ENCODE measurements at regions not wholly inside any gene's neighbourhood (a gene's known extent, or its start where the extent isn't known, plus 50 kb on each side); places are given as distances from the start of the nearest gene placed in this dataset.

GRCh38 chr7:81533426-81533825 is 236.4 kb downstream of the HGF start:
- H3K36me3 ChIP-seq = no peaks in the 10 kb centered on the region
- H3K27ac ChIP-seq = no peak overlapping the region
- no peak for TF ChIP-seq CTCF (IDR thresholded peaks at IDR 0.05)
- no peaks in the 10 kb centered on the region for H3K27me3 ChIP-seq
- no peak overlapping the region for H3K4me3 ChIP-seq
- H3K9me3 ChIP-seq = no peaks in the 10 kb centered on the region
- no peak overlapping the region for H3K9ac ChIP-seq (ENCODE audit: low read depth in 2 of 2, low read length in 2 of 2)
- H3K4me1 ChIP-seq = no peaks in the 10 kb centered on the region
- no peak for DNase-seq
- intact Hi-C loops (cut with DNase I) = no loop called here

GRCh38 chr7:81529785-81530184 is 240.1 kb downstream of the HGF start:
- H3K36me3 ChIP-seq = no peaks in the 10 kb centered on the region
- no peaks in the 10 kb centered on the region for H3K4me1 ChIP-seq
- no peak for TF ChIP-seq CTCF (IDR thresholded peaks at IDR 0.05)
- H3K27me3 ChIP-seq = no peaks in the 10 kb centered on the region
- no peak for DNase-seq
- intact Hi-C loops (cut with DNase I) = no loop called here
- no peak overlapping the region for H3K9ac ChIP-seq (ENCODE audit: low read depth in 2 of 2, low read length in 2 of 2)
- no peaks in the 10 kb centered on the region for H3K9me3 ChIP-seq
- H3K27ac ChIP-seq = no peak overlapping the region
- no peak overlapping the region for H3K4me3 ChIP-seq

- no peaks in the 10 kb centered on the region for H3K4me1 ChIP-seq
- no peaks in the 10 kb centered on the region for H3K27me3 ChIP-seq
- H3K9me3 ChIP-seq = no peaks in the 10 kb centered on the region
- no peak overlapping the region for H3K27ac ChIP-seq
- TF ChIP-seq CTCF (IDR thresholded peaks at IDR 0.05) = no peak
- H3K36me3 ChIP-seq = no peaks in the 10 kb centered on the region
- intact Hi-C loops (cut with DNase I) = no loop called here
- no peak overlapping the region for H3K4me3 ChIP-seq
- DNase-seq = no peak
- H3K9ac ChIP-seq (ENCODE audit: low read depth in 2 of 2, low read length in 2 of 2) = no peak overlapping the region
Measured at GRCh38 chr7:81527651-81528050, 242.2 kb downstream of the HGF start.

GRCh38 chr7:81526971-81527370 is 242.9 kb downstream of the HGF start:
- intact Hi-C loops (cut with DNase I) = no loop called here
- DNase-seq = no peak
- no peak for TF ChIP-seq CTCF (IDR thresholded peaks at IDR 0.05)
- Histone ChIP-seq H3K27me3 (no peaks in the 10 kb centered on the region), H3K4me3 (no peak overlapping the region), H3K9ac (ENCODE audit: low read depth in 2 of 2, low read length in 2 of 2) (no peak overlapping the region), H3K36me3 (no peaks in the 10 kb centered on the region), H3K4me1 (no peaks in the 10 kb centered on the region), H3K9me3 (no peaks in the 10 kb centered on the region), H3K27ac (no peak overlapping the region)

GRCh38 chr7:81525841-81526240 is 244.0 kb downstream of the HGF start:
- Histone ChIP-seq H3K9ac (ENCODE audit: low read depth in 2 of 2, low read length in 2 of 2) (no peak overlapping the region), H3K27me3 (no peaks in the 10 kb centered on the region), H3K4me1 (no peaks in the 10 kb centered on the region), H3K36me3 (no peaks in the 10 kb centered on the region), H3K4me3 (no peak overlapping the region), H3K9me3 (no peaks in the 10 kb centered on the region), H3K27ac (no peak overlapping the region)
- DNase-seq = no peak
- TF ChIP-seq CTCF (IDR thresholded peaks at IDR 0.05) = no peak
- intact Hi-C loops (cut with DNase I) = no loop called here

- H3K4me3 ChIP-seq = no peak overlapping the region
- H3K27ac ChIP-seq = no peak overlapping the region
- H3K9me3 ChIP-seq = no peaks in the 10 kb centered on the region
- no peaks in the 10 kb centered on the region for H3K27me3 ChIP-seq
- no peaks in the 10 kb centered on the region for H3K4me1 ChIP-seq
- DNase-seq = no peak
- H3K9ac ChIP-seq (ENCODE audit: low read depth in 2 of 2, low read length in 2 of 2) = no peak overlapping the region
- intact Hi-C loops (cut with DNase I) = no loop called here
- no peaks in the 10 kb centered on the region for H3K36me3 ChIP-seq
- TF ChIP-seq CTCF (IDR thresholded peaks at IDR 0.05) = no peak
Measured at GRCh38 chr7:81519886-81520285, 250.0 kb downstream of the HGF start.
